Activated naive CD8-positive, alpha-beta T cell treated with anti-CD3 and anti-CD28 coated beads, Interleukin-2, amount 10 ng/mL, durations not matched to agents 7 days and 5 days (primary cell): ENCODE measurements at regions not wholly inside any gene's neighbourhood (a gene's known extent, or its start where the extent isn't known, plus 50 kb on each side); places are given as distances from the start of the nearest gene placed in this dataset.

Experiments
- ATAC-seq: fragments of 150-1000 bp; cut with Tn5 transposase; one replicate; pipeline ENCODE4 v1.10.0; 2021; ENCODE audit warnings: low read depth, moderate library complexity
- POLR2A ChIA-PET: fragments of 350-600 bp; sonication (Branson Sonifier 250); formaldehyde crosslinking; loops from one replicate; lab custom pipeline; 2021; ENCODE audit warnings: antibody characterized with exemption; lab: Charles Lee
- DNase-seq: peaks from one replicate; pipeline ENCODE4 v3.0.0; 2021
- H3K27ac Mint-ChIP-seq: one replicate; pipeline ENCODE4 v1.8.0; 2022; ENCODE audit warnings: mild to moderate bottlenecking, mixed read lengths
- H3K27me3 Mint-ChIP-seq: one replicate; pipeline ENCODE4 v1.8.0; 2022; ENCODE audit warnings: mild to moderate bottlenecking, moderate library complexity, mixed read lengths
- H3K36me3 Mint-ChIP-seq: one replicate; pipeline ENCODE4 v1.8.0; 2021; ENCODE audit warnings: mild to moderate bottlenecking, mixed read lengths
- H3K4me1 Mint-ChIP-seq: one replicate; pipeline ENCODE4 v1.8.0; 2021; ENCODE audit warnings: mixed read lengths
- H3K4me3 Mint-ChIP-seq: one replicate; pipeline ENCODE4 v1.8.0; 2022; ENCODE audit warnings: mild to moderate bottlenecking, moderate library complexity, mixed read lengths
- H3K9me3 Mint-ChIP-seq: one replicate; pipeline ENCODE4 v1.8.0; 2021; ENCODE audit warnings: mixed read lengths

- H3K27me3 Mint-ChIP-seq: no peaks in the 10 kb centered on the region
- H3K4me3 Mint-ChIP-seq: no peak overlapping the region
Measured at GRCh38 chr7:85622059-85622458, 435.2 kb upstream of the SEMA3D start.

DNA sequence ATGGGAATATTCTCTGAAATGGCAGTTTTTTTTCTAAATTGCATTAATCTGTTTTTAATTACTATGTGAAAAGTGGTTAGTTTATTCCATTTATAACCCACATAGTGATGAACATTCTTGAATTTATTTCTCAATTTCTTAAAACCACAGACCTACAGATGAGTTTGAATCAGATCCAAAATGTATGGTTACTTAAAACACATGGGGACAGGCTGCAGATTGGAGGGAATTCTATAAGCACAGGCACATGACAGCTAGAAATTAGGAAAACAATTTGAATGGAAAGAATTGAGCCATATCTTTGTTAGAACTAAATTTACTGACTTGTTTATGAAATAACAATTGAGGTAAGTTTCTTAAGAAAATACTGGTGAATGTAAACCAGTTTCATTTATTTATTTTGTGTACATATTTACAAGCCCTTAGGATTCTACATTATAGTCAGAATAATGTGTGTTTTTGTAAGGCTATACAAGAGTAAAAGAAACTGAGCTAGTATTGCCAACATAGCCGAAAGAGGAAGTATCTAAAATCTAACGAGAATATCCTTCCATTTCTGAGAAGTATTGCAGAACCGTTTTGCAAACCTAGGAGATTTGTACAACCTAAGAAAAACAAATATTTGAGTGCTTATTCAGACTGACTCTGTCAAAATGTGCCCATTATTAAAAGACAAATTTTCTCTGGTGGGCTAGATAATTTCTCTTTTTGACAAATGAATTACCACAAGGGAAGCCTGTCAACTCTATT lies 434.3 kb upstream of the SEMA3D start:
- Mint-ChIP-seq H3K4me3 (no peak overlapping the region), H3K36me3 (no peaks in the 10 kb centered on the region), H3K4me1 (no peaks in the 10 kb centered on the region), H3K27ac (no peak overlapping the region), H3K9me3 (peaks cover 1% of the 10 kb centered on the region), H3K27me3 (no peaks in the 10 kb centered on the region)
- POLR2A ChIA-PET: no interaction called here
- ATAC-seq (no peak), DNase-seq (no peak)

More at GRCh38 chr7:85622059-85622458, 435.2 kb upstream of the SEMA3D start:
- POLR2A ChIA-PET: no interaction called here
- DNase-seq (no peak), ATAC-seq (no peak)
- no peaks in the 10 kb centered on the region for H3K36me3 Mint-ChIP-seq
- H3K4me1 Mint-ChIP-seq: no peaks in the 10 kb centered on the region
- H3K27ac Mint-ChIP-seq: no peak overlapping the region
- peaks cover 1% of the 10 kb centered on the region for H3K9me3 Mint-ChIP-seq

- H3K4me1 Mint-ChIP-seq: no peaks in the 10 kb centered on the region
- peaks cover 1% of the 10 kb centered on the region for H3K9me3 Mint-ChIP-seq
- no peak overlapping the region for H3K27ac Mint-ChIP-seq
- POLR2A ChIA-PET: no interaction called here
- H3K36me3 Mint-ChIP-seq: no peaks in the 10 kb centered on the region
- no peak overlapping the region for H3K4me3 Mint-ChIP-seq
- no peaks in the 10 kb centered on the region for H3K27me3 Mint-ChIP-seq
- DNase-seq: no peak
- ATAC-seq: no peak
Measured at GRCh38 chr7:85619236-85619635, 432.4 kb upstream of the SEMA3D start.

DNA sequence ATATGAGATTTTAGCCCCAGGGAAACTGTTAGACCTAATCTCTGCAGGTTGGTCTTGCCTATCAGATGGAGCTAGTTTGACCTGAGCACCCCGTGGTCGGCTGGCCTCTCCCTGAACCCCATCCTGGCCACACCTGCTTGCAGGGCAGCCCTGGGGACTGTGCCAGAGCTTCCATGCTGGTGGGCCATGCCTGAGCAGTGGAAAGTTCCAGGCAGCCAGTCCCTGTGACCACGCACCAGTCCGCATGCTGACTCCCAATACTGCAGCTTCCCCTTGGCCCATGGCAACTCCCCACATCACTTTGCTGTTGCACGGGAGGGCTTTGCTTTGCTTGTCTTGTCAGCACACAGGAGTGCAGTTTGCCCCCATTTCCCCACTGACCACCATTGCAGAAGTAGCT lies 427.8 kb upstream of the SEMA3D start:
- Mint-ChIP-seq H3K4me1 (no peaks in the 10 kb centered on the region), H3K9me3 (peaks cover 1% of the 10 kb centered on the region), H3K27me3 (no peaks in the 10 kb centered on the region), H3K4me3 (no peak overlapping the region), H3K36me3 (no peaks in the 10 kb centered on the region), H3K27ac (no peak overlapping the region)
- ATAC-seq (no peak), DNase-seq (no peak)
- POLR2A ChIA-PET: no interaction called here

DNA sequence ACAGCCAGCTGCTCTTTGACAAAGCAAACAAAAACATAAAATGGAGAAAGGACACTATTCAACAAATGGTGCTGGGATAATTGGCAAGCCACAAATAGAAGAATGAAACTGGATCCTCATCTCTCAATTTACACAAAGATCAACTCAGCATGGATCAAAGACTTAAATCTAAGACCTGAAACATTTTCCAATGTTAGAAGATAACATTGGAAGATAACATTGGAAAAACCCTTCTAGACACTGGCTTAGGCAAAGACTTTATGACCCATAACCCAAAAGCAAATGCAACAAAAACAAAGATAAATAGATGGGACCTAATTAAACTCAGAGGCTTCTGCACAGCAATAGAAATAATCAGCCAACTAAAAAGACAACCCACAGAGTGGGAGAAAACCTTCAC lies 425.7 kb upstream of the SEMA3D start:
- Mint-ChIP-seq H3K27ac (no peak overlapping the region), H3K9me3 (peaks cover 1% of the 10 kb centered on the region), H3K36me3 (no peaks in the 10 kb centered on the region), H3K4me3 (no peak overlapping the region), H3K4me1 (no peaks in the 10 kb centered on the region), H3K27me3 (no peaks in the 10 kb centered on the region)
- DNase-seq (no peak), ATAC-seq (no peak)
- POLR2A ChIA-PET: no interaction called here

DNA sequence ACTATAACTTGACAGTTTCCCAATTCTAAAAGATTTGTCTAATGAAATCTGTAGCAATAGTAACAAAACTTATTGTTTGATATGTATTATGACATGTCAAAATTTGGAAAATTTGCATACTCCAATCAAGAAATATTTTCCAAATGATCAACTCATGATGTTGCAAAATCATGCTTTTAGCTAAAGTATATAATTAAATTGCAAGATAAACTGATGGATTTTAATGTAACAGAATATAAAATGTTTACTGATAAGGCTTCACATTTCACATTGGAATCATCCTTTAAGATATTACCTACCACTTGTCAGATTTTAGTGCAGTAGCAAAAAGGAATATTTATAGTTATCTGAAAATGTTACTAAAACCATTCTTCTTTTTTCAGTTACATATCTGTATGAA lies 421.9 kb upstream of the SEMA3D start:
- Mint-ChIP-seq H3K9me3 (peaks cover 3% of the 10 kb centered on the region), H3K27me3 (no peaks in the 10 kb centered on the region), H3K27ac (no peak overlapping the region), H3K4me3 (no peak overlapping the region), H3K4me1 (no peaks in the 10 kb centered on the region), H3K36me3 (no peaks in the 10 kb centered on the region)
- POLR2A ChIA-PET: no interaction called here
- DNase-seq: no peak
- no peak for ATAC-seq

- DNase-seq: no peak
- Mint-ChIP-seq H3K9me3 (peaks cover 2% of the 10 kb centered on the region), H3K4me3 (no peak overlapping the region), H3K4me1 (no peaks in the 10 kb centered on the region), H3K27ac (no peak overlapping the region), H3K27me3 (no peaks in the 10 kb centered on the region), H3K36me3 (no peaks in the 10 kb centered on the region)
- ATAC-seq: no peak
- POLR2A ChIA-PET: no interaction called here
Measured at GRCh38 chr7:85602196-85602595, 415.3 kb upstream of the SEMA3D start.

- Mint-ChIP-seq H3K4me1 (no peaks in the 10 kb centered on the region), H3K27ac (no peak overlapping the region), H3K27me3 (no peaks in the 10 kb centered on the region), H3K9me3 (peaks cover 2% of the 10 kb centered on the region), H3K36me3 (no peaks in the 10 kb centered on the region), H3K4me3 (no peak overlapping the region)
- POLR2A ChIA-PET: no interaction called here
- DNase-seq: no peak
- ATAC-seq: no peak
Measured at GRCh38 chr7:85600395-85600794, 413.5 kb upstream of the SEMA3D start.

GRCh38 chr7:85596827-85597226 lies 410.0 kb upstream of the SEMA3D start:
- Mint-ChIP-seq H3K4me1 (no peaks in the 10 kb centered on the region), H3K27me3 (peaks cover 2% of the 10 kb centered on the region), H3K9me3 (no peaks in the 10 kb centered on the region), H3K36me3 (no peaks in the 10 kb centered on the region), H3K4me3 (no peak overlapping the region), H3K27ac (no peak overlapping the region)
- DNase-seq (no peak), ATAC-seq (no peak)
- POLR2A ChIA-PET: no interaction called here

DNA sequence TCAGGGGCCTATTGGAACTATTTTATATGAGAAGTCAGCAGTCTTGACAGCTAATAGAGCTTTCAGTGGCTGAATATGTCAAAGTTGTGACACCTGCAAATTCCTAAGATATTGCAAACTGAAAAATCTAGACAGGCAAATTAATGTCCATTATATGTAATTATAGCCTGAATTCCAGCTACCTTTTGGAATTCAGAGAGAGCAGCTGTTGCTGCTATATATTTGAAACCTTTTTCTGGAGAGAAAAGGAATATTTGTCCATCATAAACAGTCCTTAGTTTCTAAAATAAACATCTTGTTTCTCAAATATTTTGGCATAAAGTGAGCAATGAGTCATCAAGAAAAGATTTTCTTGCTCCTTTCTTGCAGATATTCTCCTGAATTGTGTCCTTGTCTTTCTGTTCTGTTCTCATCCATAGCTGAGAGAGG lies 408.9 kb upstream of the SEMA3D start:
- Mint-ChIP-seq H3K36me3 (no peaks in the 10 kb centered on the region), H3K4me1 (no peaks in the 10 kb centered on the region), H3K4me3 (no peak overlapping the region), H3K27ac (no peak overlapping the region), H3K27me3 (peaks cover 2% of the 10 kb centered on the region), H3K9me3 (no peaks in the 10 kb centered on the region)
- POLR2A ChIA-PET: no interaction called here
- DNase-seq (no peak), ATAC-seq (no peak)

GRCh38 chr7:85593355-85593754 lies 406.5 kb upstream of the SEMA3D start:
- Mint-ChIP-seq H3K9me3 (peaks cover 3% of the 10 kb centered on the region), H3K36me3 (no peaks in the 10 kb centered on the region), H3K4me1 (no peaks in the 10 kb centered on the region), H3K4me3 (no peak overlapping the region), H3K27me3 (peaks cover 2% of the 10 kb centered on the region), H3K27ac (no peak overlapping the region)
- POLR2A ChIA-PET: no interaction called here
- ATAC-seq (no peak), DNase-seq (no peak)

DNA sequence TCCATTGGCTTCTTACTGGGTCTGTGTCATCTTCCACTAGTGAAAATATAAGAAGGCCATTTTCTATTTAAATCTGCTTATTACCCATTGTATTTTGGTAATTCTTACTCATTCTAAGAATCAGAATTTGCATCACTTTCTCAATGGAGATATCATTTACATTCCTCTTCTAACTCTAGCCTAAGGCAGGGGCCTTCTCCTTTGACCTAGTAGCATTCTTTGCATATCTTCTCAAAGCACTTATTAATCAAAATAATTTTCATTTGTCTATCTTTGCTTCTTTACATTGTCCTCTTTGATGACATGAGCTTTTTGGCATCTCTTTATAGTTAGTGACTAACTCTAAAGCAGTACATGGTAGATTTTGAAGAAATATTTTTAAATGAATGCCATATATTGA lies 400.9 kb upstream of the SEMA3D start:
- Mint-ChIP-seq H3K27ac (no peak overlapping the region), H3K27me3 (no peaks in the 10 kb centered on the region), H3K4me1 (no peaks in the 10 kb centered on the region), H3K4me3 (no peak overlapping the region), H3K9me3 (peaks cover 3% of the 10 kb centered on the region), H3K36me3 (no peaks in the 10 kb centered on the region)
- DNase-seq: no peak
- no peak for ATAC-seq
- POLR2A ChIA-PET: no interaction called here

GRCh38 chr7:85586091-85586490 lies 399.2 kb upstream of the SEMA3D start:
- ATAC-seq (no peak), DNase-seq (no peak)
- Mint-ChIP-seq H3K36me3 (no peaks in the 10 kb centered on the region), H3K27me3 (no peaks in the 10 kb centered on the region), H3K4me1 (no peaks in the 10 kb centered on the region), H3K9me3 (peaks cover 3% of the 10 kb centered on the region), H3K27ac (no peak overlapping the region), H3K4me3 (no peak overlapping the region)
- POLR2A ChIA-PET: no interaction called here

- H3K4me3 Mint-ChIP-seq: no peak overlapping the region
- DNase-seq: no peak
- H3K36me3 Mint-ChIP-seq: no peaks in the 10 kb centered on the region
- H3K27me3 Mint-ChIP-seq: no peaks in the 10 kb centered on the region
- H3K4me1 Mint-ChIP-seq: no peaks in the 10 kb centered on the region
- POLR2A ChIA-PET: no interaction called here
- ATAC-seq: no peak
- no peaks in the 10 kb centered on the region for H3K9me3 Mint-ChIP-seq
- H3K27ac Mint-ChIP-seq: no peak overlapping the region
Measured at GRCh38 chr7:85583131-85583953, 396.5 kb upstream of the SEMA3D start.
